ENCODE measurements at regions not wholly inside any gene's neighbourhood (a gene's known extent, or its start where the extent isn't known, plus 50 kb on each side); places are given as distances from the start of the nearest gene placed in this dataset.

DNA sequence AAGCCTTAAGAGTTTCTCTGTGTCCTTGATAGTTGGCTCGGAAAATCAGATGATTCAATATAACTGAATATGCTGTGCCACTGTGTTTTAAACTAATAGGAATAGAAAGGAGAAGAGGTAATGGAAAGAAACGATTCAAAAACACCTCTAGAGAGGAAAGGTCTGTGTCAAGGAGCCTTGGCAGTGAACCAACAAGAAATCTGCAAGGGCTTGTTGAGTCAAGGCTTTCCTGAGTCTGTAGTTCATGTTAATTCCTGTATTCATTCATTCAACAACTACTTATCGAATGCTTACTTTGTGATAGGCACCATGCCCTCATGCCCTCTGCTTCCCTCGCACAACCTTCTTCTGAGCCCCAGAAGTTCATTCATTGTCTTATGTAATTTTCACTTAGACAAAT, 336.0 kb downstream of the PDHA2 start:
- no peaks in the 10 kb centered on the region for H3K27me3 Mint-ChIP-seq (ENCODE audit: unreplicated experiment)
- H3K27ac Mint-ChIP-seq (ENCODE audit: unreplicated experiment) = no peak overlapping the region
- no peaks in the 10 kb centered on the region for H3K9me3 Mint-ChIP-seq (ENCODE audit: low read depth, unreplicated experiment)
- DNase-seq = no peak
- no peak overlapping the region for H3K4me3 Mint-ChIP-seq (ENCODE audit: low read depth, unreplicated experiment)
- no TSS peak for BruUV-seq (replicated peaks)
- no peaks in the 10 kb centered on the region for H3K36me3 Mint-ChIP-seq (ENCODE audit: insufficient read depth, unreplicated experiment)
- CTCF ChIA-PET = no interaction called here
- TF ChIP-seq, protein P1, sequence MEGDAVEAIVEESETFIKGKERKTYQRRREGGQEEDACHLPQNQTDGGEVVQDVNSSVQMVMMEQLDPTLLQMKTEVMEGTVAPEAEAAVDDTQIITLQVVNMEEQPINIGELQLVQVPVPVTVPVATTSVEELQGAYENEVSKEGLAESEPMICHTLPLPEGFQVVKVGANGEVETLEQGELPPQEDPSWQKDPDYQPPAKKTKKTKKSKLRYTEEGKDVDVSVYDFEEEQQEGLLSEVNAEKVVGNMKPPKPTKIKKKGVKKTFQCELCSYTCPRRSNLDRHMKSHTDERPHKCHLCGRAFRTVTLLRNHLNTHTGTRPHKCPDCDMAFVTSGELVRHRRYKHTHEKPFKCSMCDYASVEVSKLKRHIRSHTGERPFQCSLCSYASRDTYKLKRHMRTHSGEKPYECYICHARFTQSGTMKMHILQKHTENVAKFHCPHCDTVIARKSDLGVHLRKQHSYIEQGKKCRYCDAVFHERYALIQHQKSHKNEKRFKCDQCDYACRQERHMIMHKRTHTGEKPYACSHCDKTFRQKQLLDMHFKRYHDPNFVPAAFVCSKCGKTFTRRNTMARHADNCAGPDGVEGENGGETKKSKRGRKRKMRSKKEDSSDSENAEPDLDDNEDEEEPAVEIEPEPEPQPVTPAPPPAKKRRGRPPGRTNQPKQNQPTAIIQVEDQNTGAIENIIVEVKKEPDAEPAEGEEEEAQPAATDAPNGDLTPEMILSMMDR (IDR thresholded peaks at IDR 0.05; ENCODE audit: unreplicated experiment) = no peak
- intact Hi-C loops (cut with micrococcal nuclease; ENCODE audit: unreplicated experiment) = no loop called here
- peaks cover 13% of the 10 kb centered on the region for H3K4me1 Mint-ChIP-seq (ENCODE audit: low read depth, unreplicated experiment)

DNA sequence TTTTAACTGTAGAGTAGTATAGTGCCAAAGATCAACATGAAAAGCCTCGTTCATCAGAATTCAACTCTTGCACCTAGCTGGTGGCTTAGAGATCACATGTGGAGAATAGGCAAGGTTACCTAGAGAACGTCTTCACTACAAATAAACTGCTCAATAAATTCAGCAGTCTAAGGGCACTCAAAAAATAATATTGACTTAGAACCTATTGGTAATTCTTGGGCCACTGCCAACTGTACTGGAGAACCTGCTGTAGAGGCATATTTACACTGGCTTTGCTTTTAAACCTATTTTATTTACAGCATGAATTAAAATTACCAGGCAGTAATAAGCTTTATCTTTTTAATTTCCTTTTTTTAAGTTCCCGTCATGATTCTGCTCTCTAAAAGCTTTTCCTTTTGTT, 343.7 kb downstream of the PDHA2 start:
- H3K27me3 Mint-ChIP-seq (ENCODE audit: unreplicated experiment) = no peaks in the 10 kb centered on the region
- BruUV-seq (replicated peaks) = no TSS peak
- H3K36me3 Mint-ChIP-seq (ENCODE audit: insufficient read depth, unreplicated experiment) = no peaks in the 10 kb centered on the region
- CTCF ChIA-PET = no interaction called here
- no peaks in the 10 kb centered on the region for H3K9me3 Mint-ChIP-seq (ENCODE audit: low read depth, unreplicated experiment)
- H3K4me3 Mint-ChIP-seq (ENCODE audit: low read depth, unreplicated experiment) = no peak overlapping the region
- intact Hi-C loops (cut with micrococcal nuclease; ENCODE audit: unreplicated experiment) = no loop called here
- DNase-seq = no peak
- H3K4me1 Mint-ChIP-seq (ENCODE audit: low read depth, unreplicated experiment) = no peaks in the 10 kb centered on the region
- TF ChIP-seq, protein P1 (IDR thresholded peaks at IDR 0.05; ENCODE audit: unreplicated experiment) = no peak
- no peak overlapping the region for H3K27ac Mint-ChIP-seq (ENCODE audit: unreplicated experiment)

DNA sequence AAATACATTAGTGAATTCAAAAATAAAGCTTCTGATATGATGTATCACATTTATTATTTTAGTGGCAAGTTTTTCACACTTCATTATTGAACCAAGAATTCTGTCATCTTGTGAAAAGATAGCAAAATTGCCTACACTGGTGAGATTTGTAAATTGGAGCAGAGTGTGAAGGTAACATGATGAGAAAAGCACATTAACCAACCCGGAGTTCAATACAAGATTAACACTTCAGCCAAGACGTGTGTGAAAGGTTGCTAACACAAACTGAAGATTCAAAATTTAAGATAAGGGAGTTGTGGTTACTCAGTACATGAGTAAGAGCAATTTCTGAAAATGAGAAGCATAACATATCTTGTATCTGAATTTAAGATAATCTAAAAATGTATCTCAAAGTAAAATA, 346.7 kb downstream of the PDHA2 start:
- H3K4me3 Mint-ChIP-seq (ENCODE audit: low read depth, unreplicated experiment) = no peak overlapping the region
- no peak for DNase-seq
- TF ChIP-seq, protein P1 (IDR thresholded peaks at IDR 0.05; ENCODE audit: unreplicated experiment) = no peak
- no peaks in the 10 kb centered on the region for H3K9me3 Mint-ChIP-seq (ENCODE audit: low read depth, unreplicated experiment)
- CTCF ChIA-PET = no interaction called here
- no TSS peak for BruUV-seq (replicated peaks)
- no peak overlapping the region for H3K27ac Mint-ChIP-seq (ENCODE audit: unreplicated experiment)
- no peaks in the 10 kb centered on the region for H3K27me3 Mint-ChIP-seq (ENCODE audit: unreplicated experiment)
- H3K36me3 Mint-ChIP-seq (ENCODE audit: insufficient read depth, unreplicated experiment) = no peaks in the 10 kb centered on the region
- H3K4me1 Mint-ChIP-seq (ENCODE audit: low read depth, unreplicated experiment) = no peaks in the 10 kb centered on the region
- intact Hi-C loops (cut with micrococcal nuclease; ENCODE audit: unreplicated experiment) = no loop called here

DNA sequence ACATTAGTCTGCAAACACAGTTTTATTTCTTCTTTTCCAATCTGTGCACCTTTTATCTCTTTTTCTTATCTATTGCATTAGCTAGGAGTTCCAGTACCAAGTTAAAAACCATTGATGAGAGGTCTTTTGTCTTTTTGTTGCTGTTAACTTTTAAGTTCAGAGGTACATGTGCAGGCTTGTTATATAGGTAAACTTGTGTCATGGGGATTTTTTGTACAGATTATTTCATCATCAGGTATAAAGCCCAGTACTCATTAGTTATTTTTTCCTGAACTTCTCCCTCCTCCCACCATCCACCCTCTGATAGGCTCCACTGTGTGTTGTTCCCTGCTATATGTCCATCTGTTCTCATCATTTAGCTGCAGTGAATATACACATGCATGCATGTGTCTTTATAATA, 349.9 kb downstream of the PDHA2 start:
- H3K27me3 Mint-ChIP-seq (ENCODE audit: unreplicated experiment) = no peaks in the 10 kb centered on the region
- no peaks in the 10 kb centered on the region for H3K9me3 Mint-ChIP-seq (ENCODE audit: low read depth, unreplicated experiment)
- no peak for DNase-seq
- H3K27ac Mint-ChIP-seq (ENCODE audit: unreplicated experiment) = no peak overlapping the region
- no peaks in the 10 kb centered on the region for H3K36me3 Mint-ChIP-seq (ENCODE audit: insufficient read depth, unreplicated experiment)
- intact Hi-C loops (cut with micrococcal nuclease; ENCODE audit: unreplicated experiment) = no loop called here
- TF ChIP-seq, protein P1 (IDR thresholded peaks at IDR 0.05; ENCODE audit: unreplicated experiment) = no peak
- CTCF ChIA-PET = no interaction called here
- H3K4me3 Mint-ChIP-seq (ENCODE audit: low read depth, unreplicated experiment) = no peak overlapping the region
- no peaks in the 10 kb centered on the region for H3K4me1 Mint-ChIP-seq (ENCODE audit: low read depth, unreplicated experiment)
- BruUV-seq (replicated peaks) = no TSS peak

DNA sequence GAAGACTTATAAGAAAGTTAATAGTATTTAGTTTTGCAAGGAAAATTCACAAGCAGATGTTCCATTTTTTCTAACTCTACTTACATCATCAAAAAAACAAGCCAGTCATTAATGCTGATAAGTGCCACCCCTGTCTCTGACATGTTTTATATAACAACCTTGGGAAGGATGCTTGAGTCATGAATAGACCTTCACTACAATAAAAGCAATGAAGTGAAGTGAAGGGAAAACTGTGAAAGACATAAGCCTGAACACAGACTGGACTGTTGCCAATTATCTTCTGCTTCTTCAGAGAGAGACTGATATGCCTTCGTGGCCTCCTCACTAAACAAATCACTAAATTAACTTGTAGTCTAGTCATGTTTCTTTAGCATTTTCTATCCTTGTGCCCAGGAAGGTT, 353.2 kb downstream of the PDHA2 start:
- peaks cover 2% of the 10 kb centered on the region for H3K9me3 Mint-ChIP-seq (ENCODE audit: low read depth, unreplicated experiment)
- intact Hi-C loops (cut with micrococcal nuclease; ENCODE audit: unreplicated experiment) = no loop called here

More for the DNA sequence above, 353.2 kb downstream of the PDHA2 start:
- Mint-ChIP-seq H3K27ac (ENCODE audit: unreplicated experiment) (no peak overlapping the region), H3K4me1 (ENCODE audit: low read depth, unreplicated experiment) (no peaks in the 10 kb centered on the region), H3K36me3 (ENCODE audit: insufficient read depth, unreplicated experiment) (no peaks in the 10 kb centered on the region), H3K4me3 (ENCODE audit: low read depth, unreplicated experiment) (no peak overlapping the region), H3K27me3 (ENCODE audit: unreplicated experiment) (no peaks in the 10 kb centered on the region)
- BruUV-seq (replicated peaks) = no TSS peak
- CTCF ChIA-PET = no interaction called here
- TF ChIP-seq, protein P1 (IDR thresholded peaks at IDR 0.05; ENCODE audit: unreplicated experiment) = no peak
- DNase-seq = no peak
